ENCODE measurements at regions not wholly inside any gene's neighbourhood (a gene's known extent, or its start where the extent isn't known, plus 50 kb on each side); places are given as distances from the start of the nearest gene placed in this dataset.

DNA sequence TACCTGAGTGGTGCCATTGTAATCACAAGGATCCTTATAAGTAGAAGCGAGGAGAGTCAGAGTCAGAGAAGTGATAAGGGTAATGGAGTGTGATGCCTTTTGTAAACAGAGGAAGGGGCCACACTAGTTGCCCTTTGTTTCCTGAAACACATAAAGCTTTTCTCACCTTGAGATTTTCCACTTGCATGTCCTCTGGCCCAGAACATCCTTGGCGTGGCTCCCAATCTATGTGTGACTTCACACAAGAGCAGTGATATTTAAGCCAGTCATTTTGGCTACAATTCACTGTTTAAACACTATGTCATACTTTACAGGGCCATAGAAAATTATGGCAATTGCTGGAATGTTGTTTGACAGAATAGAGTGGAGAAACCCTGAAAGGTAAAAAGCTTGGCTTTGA is 121.2 kb upstream of the BTN3A2 start:
- no peak for TF ChIP-seq CTCF (IDR thresholded peaks at IDR 0.05)
- peaks cover 0 to 12% of the 10 kb centered on the region in 2 experiments for H3K9me3 ChIP-seq (ENCODE audit: control insufficient read depth in 1 of 2, insufficient read depth in 1 of 2, low read length in 2 of 2)
- H3K36me3 Mint-ChIP-seq (ENCODE audit: low read depth), result peaks cover 10% of the 10 kb centered on the region
- no peaks in the 10 kb centered on the region for H3K27me3 ChIP-seq (ENCODE audit: control insufficient read depth in 1 of 2, insufficient read depth in 2 of 2, low read length in 2 of 2)
- H3K36me3 ChIP-seq (ENCODE audit: insufficient read depth, low read length), result no peaks in the 10 kb centered on the region
- ChIA-PET POLR2A (interaction anchor here (0.6 to 3.8 kb wide), 6 partner anchors 9 to 72 kb away, joined by 3 to 33 read pairs (median 13); a partner anchor contains a TSS), CTCF (interaction anchor here (0.6 to 1.3 kb wide), 4 partner anchors 10 to 1344 kb away, joined by 3 read pairs; no protein-coding TSS in a partner anchor)
- ATAC-seq (ENCODE audit: poor library complexity), result no peak
- peaks cover 18% of the 10 kb centered on the region for H3K4me1 Mint-ChIP-seq (ENCODE audit: low read depth)
- no peak for DNase-seq
- no peak overlapping the region for H3K4me3 Mint-ChIP-seq
- peaks cover 10% of the 10 kb centered on the region for H3K9me3 Mint-ChIP-seq
- no peaks in the 10 kb centered on the region for H3K27me3 Mint-ChIP-seq
- no peak overlapping the region for H3K27ac ChIP-seq (ENCODE audit: low read depth in 1 of 2, low read length in 2 of 2)
- no peak overlapping the region for H3K4me3 ChIP-seq (ENCODE audit: low read length)
- peaks cover 18% of the 10 kb centered on the region for H3K4me1 ChIP-seq (ENCODE audit: insufficient read depth, low read length)
- no peak overlapping the region for H3K27ac Mint-ChIP-seq
- intact Hi-C loops (cut with DNase I, micrococcal nuclease), result no loop called here

DNA sequence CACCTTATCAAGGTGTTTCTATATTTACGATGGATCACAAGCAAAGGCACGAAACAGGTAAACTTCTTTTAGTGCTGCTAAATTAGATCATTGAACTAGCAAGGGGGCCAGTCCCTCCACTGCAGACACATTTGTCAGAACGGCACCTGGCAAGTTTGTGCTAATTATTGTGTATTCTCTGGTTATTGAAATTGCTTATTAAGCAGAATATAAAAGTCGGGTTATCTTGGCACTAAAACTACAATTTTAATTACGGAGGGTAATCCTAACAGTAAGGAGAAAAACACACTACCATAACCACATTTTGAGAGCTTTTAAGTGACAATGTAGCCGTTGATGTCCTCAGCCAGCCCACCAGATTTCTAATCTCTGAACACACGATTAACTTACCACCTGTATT is 118.9 kb upstream of the BTN3A2 start:
- H3K27me3 ChIP-seq (ENCODE audit: control insufficient read depth in 1 of 2, insufficient read depth in 2 of 2, low read length in 2 of 2), result no peaks in the 10 kb centered on the region
- no peaks in the 10 kb centered on the region for H3K27me3 Mint-ChIP-seq
- peaks cover 9% of the 10 kb centered on the region for H3K36me3 Mint-ChIP-seq (ENCODE audit: low read depth)
- ATAC-seq (ENCODE audit: poor library complexity), result no peak
- H3K36me3 ChIP-seq (ENCODE audit: insufficient read depth, low read length), result no peaks in the 10 kb centered on the region
- no peak for DNase-seq
- CTCF ChIA-PET, result no interaction called here
- peaks cover 22% of the 10 kb centered on the region for H3K4me1 ChIP-seq (ENCODE audit: insufficient read depth, low read length)
- peaks cover 0 to 8% of the 10 kb centered on the region in 2 experiments for H3K9me3 ChIP-seq (ENCODE audit: control insufficient read depth in 1 of 2, insufficient read depth in 1 of 2, low read length in 2 of 2)
- no peak for TF ChIP-seq CTCF (IDR thresholded peaks at IDR 0.05)
- peaks cover 22% of the 10 kb centered on the region for H3K4me1 Mint-ChIP-seq (ENCODE audit: low read depth)
- POLR2A ChIA-PET, result no interaction called here
- intact Hi-C loops (cut with DNase I, micrococcal nuclease), result no loop called here
- no peak overlapping the region for H3K27ac Mint-ChIP-seq
- H3K4me3 ChIP-seq (ENCODE audit: low read length), result no peak overlapping the region
- H3K27ac ChIP-seq (ENCODE audit: low read depth in 1 of 2, low read length in 2 of 2), result no peak overlapping the region
- peaks cover 5% of the 10 kb centered on the region for H3K9me3 Mint-ChIP-seq
- H3K4me3 Mint-ChIP-seq, result no peak overlapping the region

DNA sequence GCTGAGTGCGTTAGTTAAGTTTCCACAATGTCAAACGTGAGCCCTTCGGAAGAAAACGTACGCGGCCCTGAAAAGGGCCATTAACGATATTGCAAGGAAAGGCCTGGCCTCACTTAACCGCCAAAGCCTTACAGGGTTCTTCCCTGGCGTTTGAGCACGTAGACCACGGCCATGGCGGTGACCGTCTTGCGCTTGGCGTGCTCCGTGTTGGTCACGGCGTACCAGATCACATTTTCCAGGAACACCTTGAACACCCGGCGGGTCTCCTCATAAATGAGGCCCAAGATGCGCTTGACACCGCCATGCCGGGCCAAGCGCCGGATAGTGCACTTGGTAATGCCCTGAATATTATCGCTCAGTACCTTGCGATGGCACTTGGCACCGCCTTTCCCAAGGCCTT is 118.4 kb upstream of the BTN3A2 start:
- TF ChIP-seq CTCF (IDR thresholded peaks at IDR 0.05), result no peak
- Mint-ChIP-seq H3K4me3 (no peak overlapping the region), H3K9me3 (peaks cover 5% of the 10 kb centered on the region), H3K27ac (no peak overlapping the region), H3K36me3 (ENCODE audit: low read depth) (peaks cover 14% of the 10 kb centered on the region), H3K27me3 (no peaks in the 10 kb centered on the region), H3K4me1 (ENCODE audit: low read depth) (peaks cover 27% of the 10 kb centered on the region)
- H3K4me1 ChIP-seq (ENCODE audit: insufficient read depth, low read length), result peaks cover 19% of the 10 kb centered on the region
- H3K4me3 ChIP-seq (ENCODE audit: low read length), result no peak overlapping the region
- no peaks in the 10 kb centered on the region for H3K36me3 ChIP-seq (ENCODE audit: insufficient read depth, low read length)
- intact Hi-C loops (cut with DNase I, micrococcal nuclease), result no loop called here
- DNase-seq (no peak), ATAC-seq (ENCODE audit: poor library complexity) (no peak)
- H3K9me3 ChIP-seq (ENCODE audit: control insufficient read depth in 1 of 2, insufficient read depth in 1 of 2, low read length in 2 of 2), result peaks cover 0 to 6% of the 10 kb centered on the region in 2 experiments
- H3K27ac ChIP-seq (ENCODE audit: low read depth in 1 of 2, low read length in 2 of 2), result no peak overlapping the region
- POLR2A ChIA-PET, result no interaction called here
- CTCF ChIA-PET, result no interaction called here
- no peaks in the 10 kb centered on the region for H3K27me3 ChIP-seq (ENCODE audit: control insufficient read depth in 1 of 2, insufficient read depth in 2 of 2, low read length in 2 of 2)

All from CD4-positive, alpha-beta T cell (primary cell).